Liver (tissue), 8 donors: ENCODE measurements at regions not wholly inside any gene's neighbourhood (a gene's known extent, or its start where the extent isn't known, plus 50 kb on each side); places are given as distances from the start of the nearest gene placed in this dataset.

Experiments used
- DNase-seq: peaks from one replicate; pipeline ENCODE4 v3.0.0-alpha.2; 2017; ENCODE audit warnings: low spot score
- H3K27ac ChIP-seq, 2 donors: one replicate each; pipeline ENCODE4 v1.7.0; 2013; ENCODE audit warnings: inconsistent platforms in 2 of 2, low read length in 2 of 2, control low read depth in 1 of 2, low read depth in 1 of 2, mild to moderate bottlenecking in 1 of 2
- H3K27me3 ChIP-seq, 4 donors: one replicate each; pipeline versions ENCODE4 v1.6.1 to v1.7.0; 2013; ENCODE audit warnings: low read length in 3 of 4, inconsistent platforms in 1 of 4, mild to moderate bottlenecking in 1 of 4, moderate library complexity in 1 of 4; ENCODE audit not compliant: control insufficient read depth in 4 of 4, insufficient read depth in 4 of 4
- H3K36me3 ChIP-seq, 4 donors: one replicate each; pipeline versions ENCODE4 v1.6.1 to v1.7.0; 2013; ENCODE audit warnings: low read length in 3 of 4, mild to moderate bottlenecking in 3 of 4, low read depth in 1 of 4, moderate library complexity in 1 of 4; ENCODE audit not compliant: control insufficient read depth in 4 of 4, insufficient read depth in 3 of 4
- H3K4me1 ChIP-seq, 4 donors: one replicate each; pipeline versions ENCODE4 v1.6.1 to v1.7.0; 2013; ENCODE audit warnings: low read length in 3 of 4, mild to moderate bottlenecking in 3 of 4, moderate library complexity in 1 of 4; ENCODE audit not compliant: control insufficient read depth in 4 of 4, insufficient read depth in 4 of 4
- H3K4me3 ChIP-seq, 3 donors: one replicate each; pipeline versions ENCODE4 v1.6.1 to v1.7.0; 2013; ENCODE audit warnings: low read length in 3 of 3, control low read depth in 1 of 3, low read depth in 1 of 3, mild to moderate bottlenecking in 1 of 3
- H3K9ac ChIP-seq, 2 donors: one replicate each; pipeline ENCODE4 v1.7.0; 2013; ENCODE audit warnings: low read length in 2 of 2, mild to moderate bottlenecking in 2 of 2, moderate library complexity in 2 of 2, control low read depth in 1 of 2, low read depth in 1 of 2
- H3K9me3 ChIP-seq, 4 donors: one replicate each; pipeline versions ENCODE4 v1.6.1 to v1.7.0; 2013; ENCODE audit warnings: low read length in 3 of 4; ENCODE audit not compliant: control insufficient read depth in 4 of 4
- CTCF ChIP-seq: fragments of 150-350 bp; IDR thresholded peaks from 2 replicates; pipeline ENCODE4 v1.5.1; 2017; ENCODE audit warnings: improper control_type of control experiment, low read depth, low read length; ENCODE audit not compliant: missing input control
- EGR1 ChIP-seq, 2 donors: IDR thresholded peaks; 2 replicates each; pipeline ENCODE4 v1.6.1; 2016 to 2018; ENCODE audit warnings: antibody characterized with exemption in 2 of 2, low read depth in 2 of 2
- FOXA1 ChIP-seq: IDR thresholded peaks from 2 replicates; pipeline ENCODE4 v1.6.1; 2016; ENCODE audit warnings: antibody characterized with exemption
- FOXA2 ChIP-seq: IDR thresholded peaks from 2 replicates; pipeline ENCODE4 v1.6.1; 2016; ENCODE audit warnings: antibody characterized with exemption
- GABPA ChIP-seq, 2 donors: IDR thresholded peaks in 1 of 2; conservative IDR thresholded peaks in 1 of 2; 2 replicates each; pipeline ENCODE4 v1.6.1; 2016; ENCODE audit warnings: antibody characterized with exemption in 2 of 2, mild to moderate bottlenecking in 1 of 2, moderate library complexity in 1 of 2
- HNF4A ChIP-seq, 2 donors: conservative IDR thresholded peaks; 2 replicates each; pipeline ENCODE4 v1.6.1; 2016; ENCODE audit warnings: antibody characterized with exemption in 2 of 2, mild to moderate bottlenecking in 2 of 2
- HNF4G ChIP-seq: IDR thresholded peaks from 2 replicates; pipeline ENCODE4 v1.6.1; 2016; ENCODE audit warnings: antibody characterized with exemption
- JUND ChIP-seq, 2 donors: IDR thresholded peaks; 2 replicates each; pipeline ENCODE4 v1.6.1; 2016; ENCODE audit warnings: antibody characterized with exemption in 2 of 2
- MAX ChIP-seq: IDR thresholded peaks from 2 replicates; pipeline ENCODE4 v1.6.1; 2016; ENCODE audit warnings: antibody characterized with exemption
- NR2F2 ChIP-seq: IDR thresholded peaks from 2 replicates; pipeline ENCODE4 v1.6.1; 2016; ENCODE audit warnings: antibody characterized with exemption
- RAD21 ChIP-seq, 2 donors: IDR thresholded peaks; 2 replicates each; pipeline ENCODE4 v1.6.1; 2016; ENCODE audit warnings: antibody characterized with exemption in 2 of 2, mild to moderate bottlenecking in 2 of 2
- RXRA ChIP-seq, 2 donors: IDR thresholded peaks; 2 replicates each; pipeline ENCODE4 v1.6.1; 2017 to 2018; ENCODE audit warnings: antibody characterized with exemption in 2 of 2, mild to moderate bottlenecking in 1 of 2
- SP1 ChIP-seq: IDR thresholded peaks from 2 replicates; pipeline ENCODE4 v1.6.1; 2018; ENCODE audit warnings: antibody characterized with exemption, mild to moderate bottlenecking
- TAF1 ChIP-seq: conservative IDR thresholded peaks from 2 replicates; pipeline ENCODE4 v1.6.1; 2016; ENCODE audit warnings: antibody characterized with exemption, mild to moderate bottlenecking
- YY1 ChIP-seq: IDR thresholded peaks from 2 replicates; pipeline ENCODE4 v1.6.1; 2016; ENCODE audit warnings: antibody characterized with exemption, mild to moderate bottlenecking
- ZBTB33 ChIP-seq: IDR thresholded peaks from 2 replicates; pipeline ENCODE4 v1.6.1; 2016; ENCODE audit warnings: antibody characterized with exemption
- WGBS: extraction: QIAGEN DNeasy Blood & Tissue Kit; methylation state at CpG from one replicate; pipeline ENCODE4 v1.1.7; 2013; 5-methylcytosine and 5-hydroxymethylcytosine counted together
- TF ChIP-seq, protein P1 (sequence below): IDR thresholded peaks from 2 replicates; pipeline ENCODE4 v1.6.1; 2016; ENCODE audit warnings: antibody characterized with exemption, mild to moderate bottlenecking
- TF ChIP-seq, protein P2 (sequence below): IDR thresholded peaks from 2 replicates; pipeline ENCODE4 v1.6.1; 2016; ENCODE audit warnings: antibody characterized with exemption
- donor health status: healthy.
- donor health status: healthy.
- donor health status: healthy.
- donor health status: healthy.
- donor health status: healthy.

GRCh38 chr9:86503942-86504341, 149.7 kb upstream of the TUT7 start:
- H3K4me1 ChIP-seq = no peaks in the 10 kb centered on the region
- H3K36me3 ChIP-seq = no peaks in the 10 kb centered on the region
- 93% methylated on average over 6 of the region's 6 CpGs for WGBS

GRCh38 chr9:86503314-86503713, 149.1 kb upstream of the TUT7 start:
- Histone ChIP-seq H3K4me1 (no peaks in the 10 kb centered on the region), H3K9me3 (no peaks in the 10 kb centered on the region), H3K9ac (no peak overlapping the region), H3K27ac (no peak overlapping the region), H3K4me3 (no peak overlapping the region), H3K27me3 (peaks cover 0 to 5% (median 0%) of the 10 kb centered on the region in 4 donors), H3K36me3 (no peaks in the 10 kb centered on the region)
- no peak for DNase-seq
- TF ChIP-seq RXRA (IDR thresholded peaks at IDR 0.05) = no peak
- no peak for TF ChIP-seq YY1
- TF ChIP-seq ZBTB33 = no peak
- no peak for TF ChIP-seq TAF1
- TF ChIP-seq, protein P1, sequence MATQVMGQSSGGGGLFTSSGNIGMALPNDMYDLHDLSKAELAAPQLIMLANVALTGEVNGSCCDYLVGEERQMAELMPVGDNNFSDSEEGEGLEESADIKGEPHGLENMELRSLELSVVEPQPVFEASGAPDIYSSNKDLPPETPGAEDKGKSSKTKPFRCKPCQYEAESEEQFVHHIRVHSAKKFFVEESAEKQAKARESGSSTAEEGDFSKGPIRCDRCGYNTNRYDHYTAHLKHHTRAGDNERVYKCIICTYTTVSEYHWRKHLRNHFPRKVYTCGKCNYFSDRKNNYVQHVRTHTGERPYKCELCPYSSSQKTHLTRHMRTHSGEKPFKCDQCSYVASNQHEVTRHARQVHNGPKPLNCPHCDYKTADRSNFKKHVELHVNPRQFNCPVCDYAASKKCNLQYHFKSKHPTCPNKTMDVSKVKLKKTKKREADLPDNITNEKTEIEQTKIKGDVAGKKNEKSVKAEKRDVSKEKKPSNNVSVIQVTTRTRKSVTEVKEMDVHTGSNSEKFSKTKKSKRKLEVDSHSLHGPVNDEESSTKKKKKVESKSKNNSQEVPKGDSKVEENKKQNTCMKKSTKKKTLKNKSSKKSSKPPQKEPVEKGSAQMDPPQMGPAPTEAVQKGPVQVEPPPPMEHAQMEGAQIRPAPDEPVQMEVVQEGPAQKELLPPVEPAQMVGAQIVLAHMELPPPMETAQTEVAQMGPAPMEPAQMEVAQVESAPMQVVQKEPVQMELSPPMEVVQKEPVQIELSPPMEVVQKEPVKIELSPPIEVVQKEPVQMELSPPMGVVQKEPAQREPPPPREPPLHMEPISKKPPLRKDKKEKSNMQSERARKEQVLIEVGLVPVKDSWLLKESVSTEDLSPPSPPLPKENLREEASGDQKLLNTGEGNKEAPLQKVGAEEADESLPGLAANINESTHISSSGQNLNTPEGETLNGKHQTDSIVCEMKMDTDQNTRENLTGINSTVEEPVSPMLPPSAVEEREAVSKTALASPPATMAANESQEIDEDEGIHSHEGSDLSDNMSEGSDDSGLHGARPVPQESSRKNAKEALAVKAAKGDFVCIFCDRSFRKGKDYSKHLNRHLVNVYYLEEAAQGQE = no peak
- TF ChIP-seq RAD21 (IDR thresholded peaks at IDR 0.05) = no peak
- TF ChIP-seq FOXA2 = no peak
- no peak for TF ChIP-seq FOXA1
- no peak for TF ChIP-seq EGR1 (IDR thresholded peaks at IDR 0.05; ENCODE audit: low read depth in 2 of 2)
- TF ChIP-seq, protein P2, sequence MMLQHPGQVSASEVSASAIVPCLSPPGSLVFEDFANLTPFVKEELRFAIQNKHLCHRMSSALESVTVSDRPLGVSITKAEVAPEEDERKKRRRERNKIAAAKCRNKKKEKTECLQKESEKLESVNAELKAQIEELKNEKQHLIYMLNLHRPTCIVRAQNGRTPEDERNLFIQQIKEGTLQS = no peak
- TF ChIP-seq HNF4A (conservative IDR thresholded peaks at IDR 0.05) = no peak
- no peak for TF ChIP-seq GABPA (IDR thresholded peaks at IDR 0.05 in 1 of 2, conservative IDR thresholded peaks at IDR 0.05 in 1 of 2)
- TF ChIP-seq CTCF = no peak
- TF ChIP-seq JUND (IDR thresholded peaks at IDR 0.05) = no peak
- TF ChIP-seq MAX = no peak
- no peak for TF ChIP-seq NR2F2
- no peak for TF ChIP-seq HNF4G
- TF ChIP-seq SP1 = no peak
- 55% methylated on average over 1 of the region's 1 CpG for WGBS

More at GRCh38 chr9:86503942-86504341, 149.7 kb upstream of the TUT7 start:
- no peak overlapping the region for H3K4me3 ChIP-seq
- TF ChIP-seq SP1 = no peak
- no peak for DNase-seq
- peaks cover 0 to 5% (median 0%) of the 10 kb centered on the region in 4 donors for H3K27me3 ChIP-seq
- H3K9ac ChIP-seq = no peak overlapping the region
- no peak overlapping the region for H3K27ac ChIP-seq
- H3K9me3 ChIP-seq = no peaks in the 10 kb centered on the region
